ENCODE measurements at regions not wholly inside any gene's neighbourhood (a gene's known extent, or its start where the extent isn't known, plus 50 kb on each side); places are given as distances from the start of the nearest gene placed in this dataset.

DNA sequence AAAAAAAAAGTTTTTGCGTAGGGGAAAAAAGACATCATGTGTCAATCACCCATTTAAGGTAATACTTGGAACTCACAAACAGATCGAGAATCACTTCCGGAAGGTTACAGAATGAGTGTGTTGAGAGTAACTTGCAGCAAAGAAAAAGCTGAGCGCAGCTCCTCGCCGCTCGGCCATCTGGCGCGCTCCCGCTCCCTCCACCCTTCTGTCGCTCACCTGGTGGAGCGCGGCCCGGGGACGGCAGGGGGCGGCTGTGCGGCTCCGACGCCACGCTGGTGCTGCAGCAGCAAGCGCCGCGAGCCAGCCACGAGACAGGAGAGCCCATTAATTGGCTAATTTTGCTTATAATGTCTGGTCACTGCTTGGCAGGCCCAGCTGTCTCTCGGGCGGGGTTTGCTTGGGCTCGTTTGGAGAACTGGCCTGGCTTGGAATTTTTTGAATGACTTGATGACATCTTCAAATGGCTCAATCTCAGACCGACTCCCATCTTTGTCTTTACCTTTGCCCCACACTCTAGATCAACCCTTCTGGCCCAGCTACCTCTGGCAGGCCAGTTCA lies 601.8 kb downstream of the CCDC171 start:
- TF ChIP-seq, protein P1, sequence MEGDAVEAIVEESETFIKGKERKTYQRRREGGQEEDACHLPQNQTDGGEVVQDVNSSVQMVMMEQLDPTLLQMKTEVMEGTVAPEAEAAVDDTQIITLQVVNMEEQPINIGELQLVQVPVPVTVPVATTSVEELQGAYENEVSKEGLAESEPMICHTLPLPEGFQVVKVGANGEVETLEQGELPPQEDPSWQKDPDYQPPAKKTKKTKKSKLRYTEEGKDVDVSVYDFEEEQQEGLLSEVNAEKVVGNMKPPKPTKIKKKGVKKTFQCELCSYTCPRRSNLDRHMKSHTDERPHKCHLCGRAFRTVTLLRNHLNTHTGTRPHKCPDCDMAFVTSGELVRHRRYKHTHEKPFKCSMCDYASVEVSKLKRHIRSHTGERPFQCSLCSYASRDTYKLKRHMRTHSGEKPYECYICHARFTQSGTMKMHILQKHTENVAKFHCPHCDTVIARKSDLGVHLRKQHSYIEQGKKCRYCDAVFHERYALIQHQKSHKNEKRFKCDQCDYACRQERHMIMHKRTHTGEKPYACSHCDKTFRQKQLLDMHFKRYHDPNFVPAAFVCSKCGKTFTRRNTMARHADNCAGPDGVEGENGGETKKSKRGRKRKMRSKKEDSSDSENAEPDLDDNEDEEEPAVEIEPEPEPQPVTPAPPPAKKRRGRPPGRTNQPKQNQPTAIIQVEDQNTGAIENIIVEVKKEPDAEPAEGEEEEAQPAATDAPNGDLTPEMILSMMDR (conservative IDR thresholded peaks at IDR 0.05) = no peak
- no peak for TF ChIP-seq ZFX (IDR thresholded peaks at IDR 0.05)
